H9 (cell line): ENCODE measurements at regions not wholly inside any gene's neighbourhood (a gene's known extent, or its start where the extent isn't known, plus 50 kb on each side); places are given as distances from the start of the nearest gene placed in this dataset.
A peak's percentile ranks its signal among the peaks of the same experiment; 100 is the strongest.

Experiments used
- DNase-seq: peaks from one replicate; pipeline ENCODE4 v3.0.0-alpha.2; 2017
- H2AFZ ChIP-seq: one replicate; pipeline ENCODE4 v1.6.1; 2013; ENCODE audit warnings: mild to moderate bottlenecking, low read length, control low read depth, moderate library complexity
- H2AK5ac ChIP-seq: 2 replicates; pipeline ENCODE4 v1.6.1; 2013; ENCODE audit warnings: low read length, control low read depth, mixed read lengths; ENCODE audit not compliant: insufficient read length
- H2BK120ac ChIP-seq: one replicate; pipeline ENCODE4 v1.6.1; 2013; ENCODE audit warnings: low read depth, mild to moderate bottlenecking, low read length, control low read depth, inconsistent platforms; ENCODE audit not compliant: poor library complexity, severe bottlenecking
- H2BK12ac ChIP-seq: 2 replicates; pipeline ENCODE4 v1.6.1; 2013; ENCODE audit warnings: low read length, control low read depth, mixed read lengths, low read depth; ENCODE audit not compliant: insufficient read length
- H2BK15ac ChIP-seq: 2 replicates; pipeline ENCODE4 v1.6.1; 2013; ENCODE audit warnings: low read depth, low read length, control low read depth
- H2BK20ac ChIP-seq: one replicate; pipeline ENCODE4 v1.6.1; 2013; ENCODE audit warnings: low read depth, mild to moderate bottlenecking, low read length, control low read depth, inconsistent platforms; ENCODE audit not compliant: poor library complexity, severe bottlenecking
- H2BK5ac ChIP-seq: 2 replicates; pipeline ENCODE4 v1.6.1; 2013; ENCODE audit warnings: low read length, control low read depth, mixed read lengths; ENCODE audit not compliant: insufficient read length
- H3K14ac ChIP-seq: 2 replicates; pipeline ENCODE4 v1.6.1; 2013; ENCODE audit warnings: low read length, control low read depth; ENCODE audit not compliant: insufficient read depth
- H3K18ac ChIP-seq: 2 replicates; pipeline ENCODE4 v1.6.1; 2013; ENCODE audit warnings: low read depth, mild to moderate bottlenecking, mixed read lengths, low read length, control low read depth; ENCODE audit not compliant: insufficient read length
- H3K23ac ChIP-seq: 2 replicates; pipeline ENCODE4 v1.6.1; 2013; ENCODE audit warnings: low read length, control low read depth, mixed read lengths, low read depth; ENCODE audit not compliant: insufficient read length
- H3K23me2 ChIP-seq: 2 replicates; pipeline ENCODE4 v1.6.1; 2013; ENCODE audit warnings: low read depth, mild to moderate bottlenecking, mixed read lengths, low read length, control low read depth; ENCODE audit not compliant: insufficient read length, poor library complexity, severe bottlenecking
- H3K27ac ChIP-seq: 2 replicates; pipeline ENCODE4 v1.5.1; 2013; ENCODE audit warnings: low read length, control low read depth, mixed read lengths, low read depth; ENCODE audit not compliant: insufficient read length
- H3K27me3 ChIP-seq: 2 replicates; pipeline ENCODE4 v1.6.1; 2013; ENCODE audit warnings: low read length, control low read depth, inconsistent platforms; ENCODE audit not compliant: insufficient read depth
- H3K4ac ChIP-seq: 2 replicates; pipeline ENCODE4 v1.6.1; 2013; ENCODE audit warnings: low read depth, mild to moderate bottlenecking, control low read depth, inconsistent platforms, low read length, moderate library complexity
- H3K4me1 ChIP-seq: 2 replicates; pipeline ENCODE4 v1.6.1; 2013; ENCODE audit warnings: low read length, control low read depth, inconsistent platforms; ENCODE audit not compliant: insufficient read depth
- H3K4me2 ChIP-seq: 2 replicates; pipeline ENCODE4 v1.6.1; 2013; ENCODE audit warnings: low read length, control low read depth, mixed read lengths; ENCODE audit not compliant: insufficient read length, insufficient read depth
- H3K56ac ChIP-seq: 2 replicates; pipeline ENCODE4 v1.6.1; 2013; ENCODE audit warnings: low read depth, mild to moderate bottlenecking, mixed read lengths, low read length, control low read depth; ENCODE audit not compliant: insufficient read length
- H3K79me1 ChIP-seq: 2 replicates; pipeline ENCODE4 v1.6.1; 2013; ENCODE audit warnings: low read depth, mild to moderate bottlenecking, moderate library complexity, low read length, control low read depth, inconsistent platforms; ENCODE audit not compliant: insufficient read depth, poor library complexity, severe bottlenecking
- H3K79me2 ChIP-seq: 2 replicates; pipeline ENCODE4 v1.6.1; 2013; ENCODE audit warnings: low read length, control low read depth, inconsistent platforms; ENCODE audit not compliant: insufficient read depth
- H3K9ac ChIP-seq: 2 replicates; pipeline ENCODE4 v1.6.1; 2013; ENCODE audit warnings: low read length, control low read depth, mixed read lengths; ENCODE audit not compliant: insufficient read length; ENCODE audit errors: extremely low read depth
- H3K9me3 ChIP-seq: one replicate; pipeline ENCODE4 v1.6.1; 2013; ENCODE audit warnings: low read depth, low read length, inconsistent platforms; ENCODE audit not compliant: control insufficient read depth
- H3T11ph ChIP-seq: one replicate; pipeline ENCODE4 v1.6.1; 2013; ENCODE audit warnings: mild to moderate bottlenecking, low read length, control low read depth, inconsistent platforms
- H4K20me1 ChIP-seq: one replicate; pipeline ENCODE4 v1.6.1; 2013; ENCODE audit not compliant: control insufficient read depth, insufficient read length, insufficient read depth
- H4K5ac ChIP-seq: 2 replicates; pipeline ENCODE4 v1.6.1; 2013; ENCODE audit warnings: low read depth, mild to moderate bottlenecking, mixed read lengths, low read length, control low read depth; ENCODE audit not compliant: insufficient read length
- H4K8ac ChIP-seq: replicated peaks from 2 replicates; pipeline ENCODE4 v1.6.1; 2013; ENCODE audit warnings: low read length, control low read depth, mixed read lengths, low read depth; ENCODE audit not compliant: insufficient read length
- H4K91ac ChIP-seq: 2 replicates; pipeline ENCODE4 v1.6.1; 2013; ENCODE audit warnings: low read depth, mild to moderate bottlenecking, moderate library complexity, mixed read lengths, low read length, control low read depth; ENCODE audit not compliant: insufficient read length
- H3K27ac Mint-ChIP-seq, 3 experiments: 2 replicates in 2 of 3; 3 replicates in 1 of 3; pipeline ENCODE4 v1.8.0; 2020 to 2021; ENCODE audit warnings: mixed read lengths in 3 of 3, mild to moderate bottlenecking in 1 of 3, moderate library complexity in 1 of 3
- H3K27me3 Mint-ChIP-seq: 2 replicates; pipeline ENCODE4 v1.8.0; 2021; ENCODE audit warnings: low read depth, mild to moderate bottlenecking, moderate library complexity, mixed read lengths
- H3K36me3 Mint-ChIP-seq, 3 experiments: 2 replicates in 2 of 3; 3 replicates in 1 of 3; pipeline ENCODE4 v1.8.0; 2020 to 2021; ENCODE audit warnings: low read depth in 3 of 3, mixed read lengths in 3 of 3; ENCODE audit not compliant: insufficient read depth in 1 of 3
- H3K4me1 Mint-ChIP-seq, 2 experiments: 2 replicates each; pipeline ENCODE4 v1.8.0; 2020; ENCODE audit warnings: mixed read lengths in 2 of 2
- H3K4me3 Mint-ChIP-seq, 2 experiments: 2 replicates in 1 of 2; 3 replicates in 1 of 2; pipeline ENCODE4 v1.8.0; 2020 to 2021; ENCODE audit warnings: mild to moderate bottlenecking in 2 of 2, mixed read lengths in 2 of 2, moderate library complexity in 1 of 2
- H3K9me3 Mint-ChIP-seq, 2 experiments: 2 replicates in 1 of 2; 3 replicates in 1 of 2; pipeline ENCODE4 v1.8.0; 2020; ENCODE audit warnings: mild to moderate bottlenecking in 2 of 2, mixed read lengths in 2 of 2, moderate library complexity in 1 of 2
- CTCF ChIP-seq: fragments of 200-600 bp; sonication (generic); conservative IDR thresholded peaks from 3 replicates; pipeline ENCODE4 v1.8.0; 2021; ENCODE audit warnings: antibody characterized with exemption, mild to moderate bottlenecking
- WGBS: extraction: QIAGEN DNeasy Blood & Tissue Kit; methylation state at CpG from one replicate; pipeline ENCODE4 v1.1.7; 2013; ENCODE audit warnings: missing lambda C conversion rate, low lambda C conversion rate, mixed read lengths; ENCODE audit not compliant: insufficient read length; ENCODE audit errors: extremely low coverage; 5-methylcytosine and 5-hydroxymethylcytosine counted together

DNA sequence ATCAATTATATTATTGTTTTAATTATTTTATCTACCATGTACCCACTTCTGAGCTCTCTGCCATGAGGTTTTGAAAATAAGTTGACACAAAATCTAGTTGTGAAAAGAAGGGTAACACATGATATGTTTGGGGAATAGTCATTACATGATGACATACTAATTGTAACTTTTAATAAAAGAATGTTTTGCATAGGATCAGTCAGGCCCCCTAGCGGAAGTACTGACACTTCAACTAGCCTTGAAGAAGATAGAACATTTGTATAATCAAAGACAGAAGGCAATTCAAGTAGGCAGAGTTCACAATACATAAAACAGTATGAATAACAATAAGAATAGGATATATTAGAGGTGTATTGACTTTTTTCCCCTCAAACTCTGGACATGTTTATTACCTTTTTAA, 1191.0 kb upstream of the AGA start:
- H3K27ac ChIP-seq: no peak overlapping the region
- no peaks in the 10 kb centered on the region for H3K9me3 ChIP-seq
- WGBS: no CpG with 5 or more reads among the region's 1 CpG
- H2BK20ac ChIP-seq: no peak overlapping the region
- no peak overlapping the region for H3K4me3 Mint-ChIP-seq
- no peaks in the 10 kb centered on the region for H3K4me1 ChIP-seq
- no peaks in the 10 kb centered on the region for H3K4me1 Mint-ChIP-seq
- H3K4me2 ChIP-seq: no peak overlapping the region
- no peak overlapping the region for H3K14ac ChIP-seq
- H2AFZ ChIP-seq: no peak overlapping the region
- no peaks in the 10 kb centered on the region for H3K27me3 Mint-ChIP-seq
- no peak overlapping the region for H4K8ac ChIP-seq
- DNase-seq: no peak
- no peaks in the 10 kb centered on the region for H3K23me2 ChIP-seq
- H4K20me1 ChIP-seq: no peaks in the 10 kb centered on the region
- no peaks in the 10 kb centered on the region; a peak in 1 of 7 replicates for H3K36me3 Mint-ChIP-seq
- no peak overlapping the region for H3K4ac ChIP-seq
- no peaks in the 10 kb centered on the region for H3K79me1 ChIP-seq
- no peak overlapping the region for H4K5ac ChIP-seq
- no peak overlapping the region for H2AK5ac ChIP-seq
- H4K91ac ChIP-seq: no peak overlapping the region
- H3K27ac Mint-ChIP-seq: no peak overlapping the region
- peak; percentile 62 for TF ChIP-seq CTCF
- no peak overlapping the region for H2BK5ac ChIP-seq
- no peak overlapping the region for H3K9ac ChIP-seq
- H2BK15ac ChIP-seq: no peak overlapping the region
- H3K79me2 ChIP-seq: no peaks in the 10 kb centered on the region
- H3K56ac ChIP-seq: no peak overlapping the region
- H3T11ph ChIP-seq: no peak overlapping the region
- H3K18ac ChIP-seq: no peak overlapping the region
- no peak overlapping the region for H2BK12ac ChIP-seq
- H3K27me3 ChIP-seq: no peaks in the 10 kb centered on the region
- H3K23ac ChIP-seq: no peak overlapping the region
- H3K9me3 Mint-ChIP-seq: peaks cover 0 to 4% of the 10 kb centered on the region in 2 experiments; a peak in 1 of 5 replicates
- no peak overlapping the region for H2BK120ac ChIP-seq
